Testis (tissue), 2 donors: ENCODE measurements at regions not wholly inside any gene's neighbourhood (a gene's known extent, or its start where the extent isn't known, plus 50 kb on each side); places are given as distances from the start of the nearest gene placed in this dataset.

Experiments
- DNase-seq: peaks from one replicate; pipeline ENCODE4 v3.0.0-alpha.2; 2019
- H3K27ac ChIP-seq, 2 donors: fragments of 200-600 bp; sonication (generic); one replicate each; pipeline ENCODE4 v1.5.1; 2019
- H3K27me3 ChIP-seq: fragments of 200-600 bp; sonication (generic); one replicate; pipeline ENCODE4 v1.5.1; 2019
- H3K36me3 ChIP-seq: fragments of 200-600 bp; sonication (generic); one replicate; pipeline ENCODE4 v1.5.1; 2017; ENCODE audit warnings: low read depth; ENCODE audit errors: missing control alignments
- H3K4me1 ChIP-seq: fragments of 200-600 bp; sonication (generic); one replicate; pipeline ENCODE4 v1.5.1; 2019
- H3K4me3 ChIP-seq, 2 donors: fragments of 200-600 bp; sonication (generic); one replicate each; pipeline ENCODE4 v1.5.1; 2017 to 2019
- H3K9me3 ChIP-seq: fragments of 200-600 bp; sonication (generic); one replicate; pipeline ENCODE4 v1.5.1; 2017
- POLR2A ChIP-seq: fragments of 450-650 bp; IDR thresholded peaks from one replicate; pipeline ENCODE4 v1.6.1; 2017; ENCODE audit warnings: antibody characterized with exemption, mild to moderate bottlenecking, moderate library complexity
- WGBS, 2 donors: methylation state at CpG; one replicate each; pipeline ENCODE4 v1.1.5; 2018; 5-methylcytosine and 5-hydroxymethylcytosine counted together
- intact Hi-C: fragments of 100-400 bp; cut with DNase I; formaldehyde crosslinking; loops from one replicate; pipeline ENCODE4 v1.15.1; 2023; ENCODE audit warnings: low total_unique reads
- TF ChIP-seq, protein P1 (sequence below), 3 experiments: fragments of 450-650 bp in 2 of 3; fragments of 200-600 bp in 1 of 3; sonication (generic) in 1 of 3; IDR thresholded peaks; one replicate each; pipeline ENCODE4 v1.5.1; 2016 to 2019; ENCODE audit warnings: antibody characterized with exemption in 3 of 3, mild to moderate bottlenecking in 2 of 3, moderate library complexity in 1 of 3

DNA sequence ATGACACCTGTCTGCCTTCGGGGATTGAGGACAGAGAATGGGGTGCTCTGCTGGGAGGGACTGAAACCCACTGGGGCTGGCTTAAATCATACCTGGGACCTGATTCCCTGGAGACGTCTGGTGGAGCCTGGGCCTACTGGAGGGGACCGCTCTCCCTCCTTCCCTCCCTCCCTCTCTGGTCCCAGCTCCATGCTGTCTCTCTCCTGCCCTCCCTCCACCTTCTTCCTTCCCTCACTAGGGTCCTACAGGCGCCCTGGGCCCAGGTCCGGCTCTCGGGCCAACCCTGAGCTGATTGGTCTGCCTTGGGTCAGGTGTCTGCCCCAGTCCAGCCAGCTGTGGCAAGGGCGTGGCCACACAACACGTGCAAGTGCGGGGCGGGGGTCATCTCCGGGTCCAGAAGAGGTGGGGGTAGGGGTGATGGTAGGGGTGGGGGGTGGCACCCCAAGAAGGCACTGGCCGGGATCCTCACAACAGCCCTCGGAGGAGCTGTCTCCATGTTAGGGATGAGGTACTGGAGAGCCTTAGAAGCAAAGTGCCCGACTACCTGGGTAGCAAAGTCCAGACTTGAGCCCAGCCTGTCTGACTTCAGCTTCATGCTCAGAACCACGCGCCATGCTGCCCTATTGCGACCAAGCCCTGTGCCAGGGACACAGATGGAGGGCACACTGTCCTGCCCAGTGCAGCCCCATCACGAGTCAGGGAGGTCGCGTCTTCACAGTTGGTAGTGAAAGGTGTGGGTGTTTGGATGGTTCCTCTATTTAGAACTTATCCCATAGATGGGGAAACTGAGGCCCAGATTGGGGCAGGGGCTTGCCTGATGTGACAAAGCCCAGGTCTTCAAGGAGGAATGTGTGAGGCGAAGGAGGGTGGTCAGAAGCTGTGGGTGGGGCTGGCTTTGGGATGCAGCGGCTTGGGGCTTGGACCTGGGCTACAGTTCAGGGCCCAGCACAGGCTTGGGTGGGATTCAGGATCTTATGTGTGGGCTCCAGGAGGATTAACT lies 574.1 kb downstream of the PTPRU start:
- intact Hi-C loops, result no loop called here
- Histone ChIP-seq H3K27ac (no peak overlapping the region), H3K27me3 (no peaks in the 10 kb centered on the region), H3K4me3 (no peak overlapping the region), H3K36me3 (no peaks in the 10 kb centered on the region), H3K9me3 (no peaks in the 10 kb centered on the region), H3K4me1 (no peaks in the 10 kb centered on the region)
- TF ChIP-seq, protein P1, sequence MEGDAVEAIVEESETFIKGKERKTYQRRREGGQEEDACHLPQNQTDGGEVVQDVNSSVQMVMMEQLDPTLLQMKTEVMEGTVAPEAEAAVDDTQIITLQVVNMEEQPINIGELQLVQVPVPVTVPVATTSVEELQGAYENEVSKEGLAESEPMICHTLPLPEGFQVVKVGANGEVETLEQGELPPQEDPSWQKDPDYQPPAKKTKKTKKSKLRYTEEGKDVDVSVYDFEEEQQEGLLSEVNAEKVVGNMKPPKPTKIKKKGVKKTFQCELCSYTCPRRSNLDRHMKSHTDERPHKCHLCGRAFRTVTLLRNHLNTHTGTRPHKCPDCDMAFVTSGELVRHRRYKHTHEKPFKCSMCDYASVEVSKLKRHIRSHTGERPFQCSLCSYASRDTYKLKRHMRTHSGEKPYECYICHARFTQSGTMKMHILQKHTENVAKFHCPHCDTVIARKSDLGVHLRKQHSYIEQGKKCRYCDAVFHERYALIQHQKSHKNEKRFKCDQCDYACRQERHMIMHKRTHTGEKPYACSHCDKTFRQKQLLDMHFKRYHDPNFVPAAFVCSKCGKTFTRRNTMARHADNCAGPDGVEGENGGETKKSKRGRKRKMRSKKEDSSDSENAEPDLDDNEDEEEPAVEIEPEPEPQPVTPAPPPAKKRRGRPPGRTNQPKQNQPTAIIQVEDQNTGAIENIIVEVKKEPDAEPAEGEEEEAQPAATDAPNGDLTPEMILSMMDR (IDR thresholded peaks at IDR 0.05), result no peak
- TF ChIP-seq POLR2A, result no peak
- 92 to 94% methylated on average over 10 to 22 of the region's 22 CpGs for WGBS, 2 donors
- DNase-seq, result no peak

DNA sequence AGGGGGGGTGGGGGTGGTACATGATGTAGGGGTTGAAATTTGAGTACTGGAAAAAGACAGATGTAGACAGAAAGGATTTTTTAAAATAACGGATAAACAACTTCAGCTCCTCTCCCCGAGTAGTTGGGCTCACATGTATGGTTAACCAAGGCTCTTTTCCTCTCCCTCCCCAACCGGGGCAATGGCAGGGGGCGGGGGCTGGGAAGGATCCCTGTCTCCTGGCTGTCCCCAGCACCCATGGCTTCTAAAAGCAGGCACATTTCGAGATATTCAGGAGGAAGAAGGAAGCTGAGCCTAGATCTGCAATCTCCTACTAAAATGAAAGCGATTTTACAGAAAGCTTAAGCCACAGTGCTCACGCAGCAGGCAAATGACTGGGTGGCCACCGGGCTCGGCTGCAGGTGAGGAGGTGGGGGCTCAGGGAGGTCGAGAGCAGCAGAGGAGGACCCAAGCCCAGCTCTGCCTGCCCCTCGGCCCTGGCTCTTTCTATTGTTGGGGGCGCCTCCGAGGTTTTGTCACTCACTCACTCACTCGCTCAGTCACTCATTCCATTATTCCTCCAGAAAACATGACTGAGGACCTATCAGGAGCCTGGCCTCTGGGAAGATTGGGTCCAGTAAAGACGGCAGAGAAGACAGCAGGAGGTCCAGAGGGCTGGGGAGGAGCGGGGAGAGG lies 573.3 kb downstream of the PTPRU start:
- WGBS, 2 donors, result 70 to 75% methylated on average over 16 of the region's 16 CpGs
- TF ChIP-seq, protein P1 (IDR thresholded peaks at IDR 0.05), result no peak
- TF ChIP-seq POLR2A, result no peak
- intact Hi-C loops, result no loop called here
- no peaks in the 10 kb centered on the region for H3K4me1 ChIP-seq
- no peaks in the 10 kb centered on the region for H3K27me3 ChIP-seq
- no peak for DNase-seq
- H3K9me3 ChIP-seq, result no peaks in the 10 kb centered on the region
- H3K27ac ChIP-seq, result no peak overlapping the region
- no peaks in the 10 kb centered on the region for H3K36me3 ChIP-seq
- H3K4me3 ChIP-seq, result no peak overlapping the region

DNA sequence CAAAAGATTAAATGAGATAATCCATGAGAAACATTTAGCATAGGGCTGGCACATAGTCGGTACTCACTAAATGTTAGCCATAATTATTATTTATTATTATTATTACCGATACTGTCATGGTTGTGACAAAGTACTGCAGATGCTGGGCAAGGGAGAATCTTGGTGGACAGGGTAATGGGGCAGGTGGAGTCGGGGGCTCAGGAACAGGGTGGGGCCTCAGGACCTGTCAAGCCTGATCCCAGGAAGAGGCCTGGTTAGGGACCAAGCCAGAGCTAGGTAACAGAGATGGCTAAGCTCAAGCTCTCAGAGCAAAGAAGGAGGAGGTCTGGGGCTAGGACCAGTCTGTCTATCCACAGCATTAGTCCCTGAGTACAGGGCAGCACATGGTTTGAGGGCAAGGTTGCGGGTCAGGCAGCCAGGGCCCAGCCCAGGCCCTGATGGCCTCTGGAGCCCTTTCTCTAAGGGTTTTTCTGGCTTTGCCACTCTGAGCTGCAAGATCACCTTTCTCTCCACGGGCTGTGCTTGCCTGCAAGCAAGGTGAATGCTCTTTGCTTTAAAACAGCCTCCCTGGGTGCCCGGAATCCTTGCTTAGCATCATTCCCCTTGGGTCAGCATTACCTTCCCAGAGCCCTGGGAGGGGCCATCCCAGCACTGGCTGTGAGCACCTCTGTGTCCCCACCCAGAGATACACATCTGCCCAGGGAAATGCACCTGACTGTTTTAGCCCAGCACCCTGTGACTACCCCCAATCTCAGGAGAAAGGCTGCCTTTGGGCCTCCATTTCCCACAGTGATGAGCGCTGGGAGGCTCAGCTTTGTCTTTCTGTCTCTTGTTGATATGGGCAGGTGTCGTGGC lies 572.0 kb downstream of the PTPRU start:
- WGBS, 2 donors, result 92 to 94% methylated on average over 8 of the region's 8 CpGs
- Histone ChIP-seq H3K4me3 (no peak overlapping the region), H3K27me3 (no peaks in the 10 kb centered on the region), H3K27ac (no peak overlapping the region), H3K4me1 (peaks cover 3% of the 10 kb centered on the region), H3K36me3 (no peaks in the 10 kb centered on the region), H3K9me3 (no peaks in the 10 kb centered on the region)
- intact Hi-C loops, result no loop called here
- no peak for DNase-seq
- TF ChIP-seq, protein P1 (IDR thresholded peaks at IDR 0.05), result no peak
- TF ChIP-seq POLR2A, result no peak

DNA sequence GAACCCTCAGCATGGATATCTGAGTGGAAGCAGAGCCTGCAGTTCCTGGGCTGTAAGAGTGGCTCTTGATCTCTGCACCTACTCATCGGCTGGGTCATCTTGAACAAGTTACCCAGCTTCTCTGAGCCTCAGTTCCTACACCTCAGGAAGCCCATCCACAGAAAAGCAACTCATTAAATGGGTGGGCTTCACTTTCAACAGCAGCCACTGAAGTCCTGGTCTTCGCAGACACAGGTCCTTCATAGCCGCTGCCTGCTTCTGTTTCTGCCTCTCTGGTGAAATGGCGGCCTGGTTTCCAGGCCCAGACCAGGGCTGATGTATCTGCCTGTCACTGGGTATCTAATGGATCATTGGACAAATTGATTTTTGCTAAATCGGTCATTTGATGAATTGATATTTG lies 571.4 kb downstream of the PTPRU start:
- TF ChIP-seq POLR2A, result no peak
- TF ChIP-seq, protein P1 (IDR thresholded peaks at IDR 0.05), result no peak
- 92 to 95% methylated on average over 5 of the region's 5 CpGs for WGBS, 2 donors
- intact Hi-C loops, result no loop called here

More for the DNA sequence above, 571.4 kb downstream of the PTPRU start:
- peaks cover 3% of the 10 kb centered on the region for H3K4me1 ChIP-seq
- no peak overlapping the region for H3K27ac ChIP-seq
- no peaks in the 10 kb centered on the region for H3K27me3 ChIP-seq
- no peak overlapping the region for H3K4me3 ChIP-seq
- DNase-seq, result no peak
- no peaks in the 10 kb centered on the region for H3K36me3 ChIP-seq
- H3K9me3 ChIP-seq, result no peaks in the 10 kb centered on the region
